HCT116 (cell line): ENCODE measurements at regions not wholly inside any gene's neighbourhood (a gene's known extent, or its start where the extent isn't known, plus 50 kb on each side); places are given as distances from the start of the nearest gene placed in this dataset.
"Not testable (repeated sequence)": the region's sequence is repeated elsewhere in the genome, so short reads cannot be mapped to it uniquely, and the experiment has no call there.

Source experiments
- ATAC-seq: fragments of 200-7000 bp; cut with Tn5 transposase; 2 replicates; pipeline ENCODE4 v1.9.1; 2020; ENCODE audit warnings: mild to moderate bottlenecking, moderate library complexity
- BruUV-seq: library from RNA; stranded (reverse); fragments of 400-500 nt; replicated peaks from 2 replicates; lab custom pipeline; 2021; lab: Mats Ljungman, UMichigan
- CTCF ChIA-PET: fragments of 300-600 bp; sonication (Branson Sonifier 250); formaldehyde crosslinking; loops from one replicate; lab custom pipeline; 2021; ENCODE audit warnings: antibody characterized with exemption; lab: Charles Lee
- POLR2A ChIA-PET: fragments of 300-600, 350-600 bp; sonication (Branson Sonifier 250); formaldehyde crosslinking; loops from one replicate; lab custom pipeline; 2021; ENCODE audit warnings: antibody characterized with exemption; lab: Charles Lee
- RAD21 ChIA-PET, 2 experiments: fragments of 300-600 bp; sonication (Branson Sonifier 250); formaldehyde crosslinking; loops; one replicate each; lab custom pipeline; 2023; ENCODE audit warnings: low total read pairs in 2 of 2; ENCODE audit not compliant: uncharacterized antibody in 2 of 2, unreplicated experiment in 2 of 2, low non-redundant PET in 1 of 2; lab: Charles Lee
- DNase-seq: peaks from one replicate; pipeline ENCODE4 v3.0.0-alpha.2; 2010; ENCODE audit warnings: low read depth, low spot score
- H2AFZ ChIP-seq: fragments of 200-600 bp; shearing (Covaris generic), sonication (generic); 2 replicates; pipeline ENCODE4 v1.6.1; 2017; ENCODE audit warnings: low read depth, mixed run types, mixed read lengths, antibody characterized with exemption, low read length; ENCODE audit not compliant: poor library complexity, severe bottlenecking
- H3K27ac ChIP-seq: 2 replicates; pipeline ENCODE4 v1.5.1; 2012; ENCODE audit warnings: low read depth, low read length
- H3K27me3 ChIP-seq: fragments of 200-600 bp; sonication (generic); 2 replicates; pipeline ENCODE4 v1.6.1; 2016; ENCODE audit warnings: mixed run types, low read length, mixed read lengths; ENCODE audit not compliant: insufficient read depth
- H3K36me3 ChIP-seq, 2 experiments: fragments of 200-500 bp in 1 of 2; fragments of 200-600 bp in 1 of 2; sonication (Bioruptor generic) in 1 of 2; sonication (generic) in 1 of 2; 2 replicates each; pipeline versions ENCODE4 v1.5.1 to v1.6.1; 2014 to 2016; ENCODE audit warnings: low read length in 2 of 2, inconsistent platforms in 1 of 2, mixed read lengths in 1 of 2, mixed run types in 1 of 2; ENCODE audit not compliant: insufficient read depth in 2 of 2, control insufficient read depth in 1 of 2
- H3K4me1 ChIP-seq, 2 experiments: fragments of 200-600 bp in 1 of 2; sonication (generic) in 1 of 2; 2 replicates each; pipeline versions ENCODE4 v1.5.1 to v1.6.1; 2012 to 2017; ENCODE audit warnings: low read length in 2 of 2, inconsistent platforms in 1 of 2, mild to moderate bottlenecking in 1 of 2, mixed read lengths in 1 of 2, mixed run types in 1 of 2, moderate library complexity in 1 of 2; ENCODE audit not compliant: insufficient read depth in 2 of 2, control insufficient read depth in 1 of 2
- H3K4me2 ChIP-seq: fragments of 200-600 bp; sonication (generic); 2 replicates; pipeline ENCODE4 v1.6.1; 2017; ENCODE audit warnings: mixed run types, low read length, mixed read lengths
- H3K4me3 ChIP-seq, 2 experiments: fragments of 200-600 bp in 1 of 2; sonication (generic) in 1 of 2; replicated peaks in 1 of 2; 2 replicates each; pipeline ENCODE4 v1.5.1; 2011 to 2016; ENCODE audit warnings: low read length in 2 of 2, control low read depth in 1 of 2, low read depth in 1 of 2, mild to moderate bottlenecking in 1 of 2, mixed read lengths in 1 of 2, mixed run types in 1 of 2
- H3K79me2 ChIP-seq: fragments of 200-600 bp; sonication (generic); 2 replicates; pipeline ENCODE4 v1.6.1; 2017; ENCODE audit warnings: mild to moderate bottlenecking, mixed run types, low read length, moderate library complexity, mixed read lengths; ENCODE audit not compliant: insufficient read depth
- H3K9ac ChIP-seq: fragments of 200-600 bp; sonication (generic); 2 replicates; pipeline ENCODE4 v1.6.1; 2016; ENCODE audit warnings: low read length, mixed read lengths
- H3K9me2 ChIP-seq: fragments of 200-600 bp; sonication (generic), shearing (Covaris generic); 2 replicates; pipeline ENCODE4 v1.6.1; 2017; ENCODE audit warnings: mixed run types, mild to moderate bottlenecking, moderate library complexity; ENCODE audit not compliant: insufficient read depth
- H3K9me3 ChIP-seq, 2 experiments: fragments of 200-500 bp in 1 of 2; fragments of 200-600 bp in 1 of 2; sonication (Bioruptor generic) in 1 of 2; sonication (generic) in 1 of 2; 2 replicates each; pipeline ENCODE4 v1.6.1; 2014 to 2017; ENCODE audit warnings: low read length in 2 of 2, mixed read lengths in 2 of 2, inconsistent platforms in 1 of 2, low read depth in 1 of 2, mild to moderate bottlenecking in 1 of 2, mixed run types in 1 of 2, moderate library complexity in 1 of 2; ENCODE audit not compliant: control insufficient read depth in 1 of 2, insufficient read depth in 1 of 2
- H4K20me1 ChIP-seq: fragments of 200-600 bp; sonication (generic), shearing (Covaris generic); 2 replicates; pipeline ENCODE4 v1.6.1; 2017; ENCODE audit warnings: mixed run types, mild to moderate bottlenecking, moderate library complexity; ENCODE audit not compliant: insufficient read depth
- intact Hi-C: fragments of 100-400 bp; cut with micrococcal nuclease; formaldehyde crosslinking; loops from 2 replicates; pipeline ENCODE4 v1.10.0; 2022

DNA sequence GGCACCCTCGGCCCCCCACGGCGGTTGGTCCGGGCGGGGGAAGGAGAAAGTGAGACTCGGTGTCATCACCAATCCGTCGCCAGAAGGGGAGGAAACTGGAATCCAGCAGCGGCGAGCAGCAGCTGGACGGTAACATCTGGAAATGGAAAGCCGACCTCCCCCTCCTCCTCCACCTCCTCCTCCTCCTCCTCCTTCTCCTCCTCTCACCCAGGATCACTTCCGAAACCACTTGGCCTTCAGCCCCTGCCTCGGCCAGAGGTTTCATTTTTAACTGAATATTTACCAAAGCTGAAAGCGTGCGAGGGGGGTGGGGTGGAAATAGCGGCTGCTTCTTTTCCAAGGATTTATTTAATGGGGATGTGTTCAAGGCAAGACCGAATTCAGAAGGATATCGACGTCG lies 72.5 kb upstream of the NBPF9 start:
- H4K20me1 ChIP-seq, RAD21 ChIA-PET, H3K4me2 ChIP-seq, H3K27ac ChIP-seq, DNase-seq, H3K36me3 ChIP-seq, H3K9me3 ChIP-seq, H3K9ac ChIP-seq, H3K27me3 ChIP-seq, CTCF ChIA-PET, H3K4me1 ChIP-seq, H3K79me2 ChIP-seq, H3K9me2 ChIP-seq, H2AFZ ChIP-seq, intact Hi-C loops, POLR2A ChIA-PET, ATAC-seq: not testable (repeated sequence)
- peak overlapping the region in 1 of 2 experiments; percentile 24; a peak in 1 of 4 replicates for H3K4me3 ChIP-seq
- TSS peak; percentile 34 for BruUV-seq

DNA sequence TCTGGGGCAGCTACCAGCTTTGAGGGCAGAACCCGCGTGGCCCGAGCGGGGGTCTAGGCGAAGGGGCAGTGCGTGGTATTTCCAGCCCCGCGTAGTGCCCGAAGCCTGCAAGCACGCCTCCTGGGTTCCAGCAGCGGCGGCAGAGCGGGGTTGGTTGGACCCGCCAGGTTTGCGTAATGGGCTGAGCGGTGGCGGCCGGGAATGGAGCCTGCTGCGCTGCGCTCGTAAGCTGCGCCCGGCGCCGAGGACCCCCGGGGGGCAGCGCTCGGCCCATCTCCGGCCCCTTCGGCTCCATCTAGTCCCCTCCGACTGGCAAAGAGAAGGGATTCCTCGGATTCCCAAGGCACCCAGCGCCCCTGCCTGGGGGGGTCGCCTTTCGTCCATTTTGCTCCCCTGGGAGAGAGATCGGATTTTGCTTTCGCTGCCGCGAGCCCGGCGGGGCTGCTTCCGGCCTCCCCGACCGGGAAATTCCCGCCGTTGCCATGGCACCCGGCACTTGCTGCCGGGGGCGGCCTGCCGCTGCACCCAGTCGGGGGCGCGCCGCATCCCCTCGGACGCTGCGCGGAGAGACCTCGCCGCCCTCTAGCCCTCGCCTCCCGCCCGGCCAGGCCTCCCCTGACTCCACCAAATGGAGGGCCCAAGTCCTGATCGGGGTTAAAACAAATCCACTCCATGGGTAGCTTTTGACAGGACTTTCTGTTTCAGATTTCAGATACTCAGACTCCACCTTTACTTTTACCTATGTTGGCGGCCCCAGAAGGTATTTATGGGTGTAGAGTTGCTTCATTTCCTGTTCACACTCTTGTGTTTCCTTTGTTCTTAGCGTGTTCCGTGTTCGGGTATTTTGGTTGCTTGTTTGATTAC lies 73.3 kb upstream of the NBPF9 start:
- CTCF ChIA-PET, H3K9me2 ChIP-seq, RAD21 ChIA-PET, ATAC-seq, H3K4me1 ChIP-seq, H2AFZ ChIP-seq, H4K20me1 ChIP-seq, DNase-seq, H3K9me3 ChIP-seq, BruUV-seq, H3K79me2 ChIP-seq, intact Hi-C loops, POLR2A ChIA-PET, H3K36me3 ChIP-seq, H3K27me3 ChIP-seq: not testable (repeated sequence)
- Histone ChIP-seq H3K4me2 (peak overlapping the region; percentile 49), H3K9ac (peak overlapping the region; percentile 57), H3K27ac (peak overlapping the region; percentile 46; the same call in 1 of the 2 replicates), H3K4me3 (peak overlapping the region; percentile 46 to 55)

DNA sequence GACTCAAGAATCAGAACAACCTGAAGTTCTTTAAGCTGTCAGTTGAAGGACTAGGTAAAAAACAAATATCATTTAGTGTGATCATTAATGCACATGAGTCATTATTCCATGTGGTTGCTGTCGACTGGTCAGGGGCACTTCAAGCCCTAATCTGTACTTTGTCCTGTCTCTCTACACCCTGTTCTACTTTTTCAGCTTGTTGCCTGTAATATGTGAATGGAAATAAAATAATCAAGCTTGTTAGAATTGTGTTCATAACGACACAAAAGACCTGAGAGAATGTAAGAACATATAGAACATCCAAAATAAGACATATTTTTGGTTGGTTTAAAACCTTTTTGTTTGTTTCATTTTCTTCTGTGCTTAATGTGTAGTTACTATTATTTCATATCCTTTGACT lies 87.4 kb upstream of the NBPF9 start:
- POLR2A ChIA-PET, BruUV-seq: not testable (repeated sequence)

DNA sequence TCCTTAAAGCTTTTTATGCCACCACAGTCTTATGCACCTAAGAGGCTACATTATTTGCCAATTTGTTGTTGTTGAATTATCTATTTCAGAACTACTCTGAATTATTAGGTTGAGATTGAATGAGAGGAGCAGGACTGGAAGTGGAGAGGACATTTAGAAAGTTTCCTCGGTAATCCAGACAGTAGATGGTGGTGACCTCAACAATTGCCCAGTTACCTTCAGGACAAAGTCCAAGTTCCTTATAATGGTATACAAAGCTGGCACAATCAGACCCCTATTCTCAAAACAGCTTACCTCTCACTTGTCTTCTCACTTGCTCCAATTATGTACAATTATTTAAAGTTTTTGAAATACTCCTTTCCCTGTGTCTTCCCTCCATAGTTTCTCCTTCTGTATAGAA lies 93.3 kb upstream of the NBPF9 start:
- RAD21 ChIA-PET, DNase-seq: not testable (repeated sequence)

More for the DNA sequence above, 87.4 kb upstream of the NBPF9 start:
- H3K9me3 ChIP-seq, H3K9me2 ChIP-seq, H3K27me3 ChIP-seq, RAD21 ChIA-PET, H4K20me1 ChIP-seq, H3K36me3 ChIP-seq, H3K4me3 ChIP-seq, intact Hi-C loops, H3K4me2 ChIP-seq, H3K79me2 ChIP-seq, CTCF ChIA-PET, H2AFZ ChIP-seq, DNase-seq, H3K9ac ChIP-seq, H3K4me1 ChIP-seq, ATAC-seq, H3K27ac ChIP-seq: not testable (repeated sequence)

More for the DNA sequence above, 93.3 kb upstream of the NBPF9 start:
- H2AFZ ChIP-seq, H3K27ac ChIP-seq, H3K4me1 ChIP-seq, H3K79me2 ChIP-seq, POLR2A ChIA-PET, H3K4me3 ChIP-seq, H3K9me2 ChIP-seq, H3K9ac ChIP-seq, ATAC-seq, H3K36me3 ChIP-seq, H3K9me3 ChIP-seq, H3K4me2 ChIP-seq, H3K27me3 ChIP-seq, CTCF ChIA-PET, H4K20me1 ChIP-seq, intact Hi-C loops, BruUV-seq: not testable (repeated sequence)
